Pancreas (tissue), 10 donors: ENCODE measurements at regions not wholly inside any gene's neighbourhood (a gene's known extent, or its start where the extent isn't known, plus 50 kb on each side); places are given as distances from the start of the nearest gene placed in this dataset.
"Not testable (repeated sequence)": the region's sequence is repeated elsewhere in the genome, so short reads cannot be mapped to it uniquely, and the experiment has no call there.

Experiments
- ATAC-seq, 4 donors: fragments of 200-7000 bp; cut with Tn5 transposase; one replicate each; pipeline versions ENCODE4 v1.8.0 to v1.9.1; 2020; ENCODE audit warnings: mild to moderate bottlenecking in 4 of 4, moderate library complexity in 4 of 4
- DNase-seq, 6 donors: peaks; one replicate each; pipeline ENCODE4 v3.0.0-alpha.2; 2020
- FAIRE-seq: peaks from 2 replicates; lab custom pipeline; 2012; peaks lifted over from hg19 to GRCh38; lab: Jason Lieb, UNC
- H3K27ac ChIP-seq, 4 donors: fragments of 200-600 bp; sonication (generic); 1 replicate in 3 of 4; 2 replicates in 1 of 4; pipeline versions ENCODE4 v1.5.0 to v1.8.0; 2020
- H3K27me3 ChIP-seq, 4 donors: fragments of 200-600 bp; one replicate each; pipeline ENCODE4 v1.8.0; 2021
- H3K36me3 ChIP-seq, 3 donors: fragments of 200-600 bp; sonication (generic) in 1 of 3; one replicate each; pipeline versions ENCODE4 v1.5.0 to v1.8.0; 2020 to 2021
- H3K4me1 ChIP-seq, 3 donors: fragments of 200-600 bp; one replicate each; pipeline ENCODE4 v1.8.0; 2021
- H3K4me3 ChIP-seq, 4 donors: fragments of 200-600 bp; sonication (generic) in 2 of 4; one replicate each; pipeline versions ENCODE4 v1.5.0 to v1.8.0; 2020 to 2021
- H3K9me3 ChIP-seq, 4 donors: fragments of 200-600 bp; one replicate each; pipeline ENCODE4 v1.8.0; 2021
- WGBS, 2 donors: extraction: QIAGEN DNeasy Blood & Tissue Kit; methylation state at CpG; one replicate each; pipeline ENCODE4 v1.1.7; 2013; 5-methylcytosine and 5-hydroxymethylcytosine counted together
- intact Hi-C, 3 donors: fragments of 100-400 bp; cut with DNase I; formaldehyde crosslinking; loops; one replicate each; pipeline versions ENCODE4 v1.11.1 to v1.14.2; 2022
- TF ChIP-seq, protein P1 (sequence below), 4 donors: fragments of 200-600 bp; sonication (generic) in 3 of 4; IDR thresholded peaks; one replicate each; pipeline versions ENCODE4 v1.5.0 to v1.8.0; 2021; ENCODE audit warnings: antibody characterized with exemption in 4 of 4
- donor health status: healthy with polysubstance abuse.
- donor health status: DM: no; HTN: no; CAD: no; lungs with moderate emphysema.
- donor health status: DM: no; HTN: no; CAD: no.
- donor health status: control.
- donor health status: control.
- donor health status: Bipolar disorder and iron deficiency.
- donor health status: DM: yes; HTN: yes; CAD: no.
- donor health status: DM: no; HTN: no; CAD: no.
- donor health status: DM: no; HTN: no; CAD: no.
- donor health status: DM: yes; HTN: yes; CAD: no.

DNA sequence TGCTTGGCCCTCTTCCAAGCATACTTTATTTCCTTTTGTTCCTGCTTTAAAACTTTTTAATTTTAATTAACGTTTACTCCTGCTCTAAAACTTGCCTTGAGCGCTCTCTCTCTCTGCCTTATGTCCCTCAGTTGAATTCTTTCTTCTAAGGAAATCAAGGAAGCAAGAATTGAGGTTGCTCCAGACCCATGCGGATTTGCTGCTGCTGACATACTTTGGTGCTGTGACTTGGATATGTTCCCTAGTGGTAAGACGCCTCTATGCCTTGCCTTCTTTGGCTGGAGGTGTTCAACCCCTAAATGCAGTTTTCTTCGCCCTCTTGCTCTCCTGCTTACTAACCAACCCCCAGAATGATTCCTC lies 148.1 kb downstream of the ADSS2 start:
- Histone ChIP-seq H3K27ac (no peak overlapping the region), H3K36me3 (no peaks in the 10 kb centered on the region), H3K4me1 (peaks cover 0 to 6% (median 0%) of the 10 kb centered on the region in 3 donors), H3K27me3 (no peaks in the 10 kb centered on the region), H3K9me3 (no peaks in the 10 kb centered on the region), H3K4me3 (no peak overlapping the region)
- intact Hi-C loops, result no loop called here
- ATAC-seq (no peak), DNase-seq (no peak), FAIRE-seq (no peak)
- TF ChIP-seq, protein P1, sequence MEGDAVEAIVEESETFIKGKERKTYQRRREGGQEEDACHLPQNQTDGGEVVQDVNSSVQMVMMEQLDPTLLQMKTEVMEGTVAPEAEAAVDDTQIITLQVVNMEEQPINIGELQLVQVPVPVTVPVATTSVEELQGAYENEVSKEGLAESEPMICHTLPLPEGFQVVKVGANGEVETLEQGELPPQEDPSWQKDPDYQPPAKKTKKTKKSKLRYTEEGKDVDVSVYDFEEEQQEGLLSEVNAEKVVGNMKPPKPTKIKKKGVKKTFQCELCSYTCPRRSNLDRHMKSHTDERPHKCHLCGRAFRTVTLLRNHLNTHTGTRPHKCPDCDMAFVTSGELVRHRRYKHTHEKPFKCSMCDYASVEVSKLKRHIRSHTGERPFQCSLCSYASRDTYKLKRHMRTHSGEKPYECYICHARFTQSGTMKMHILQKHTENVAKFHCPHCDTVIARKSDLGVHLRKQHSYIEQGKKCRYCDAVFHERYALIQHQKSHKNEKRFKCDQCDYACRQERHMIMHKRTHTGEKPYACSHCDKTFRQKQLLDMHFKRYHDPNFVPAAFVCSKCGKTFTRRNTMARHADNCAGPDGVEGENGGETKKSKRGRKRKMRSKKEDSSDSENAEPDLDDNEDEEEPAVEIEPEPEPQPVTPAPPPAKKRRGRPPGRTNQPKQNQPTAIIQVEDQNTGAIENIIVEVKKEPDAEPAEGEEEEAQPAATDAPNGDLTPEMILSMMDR (IDR thresholded peaks at IDR 0.05), result no peak
- WGBS, 2 donors, result 69 to 74% methylated on average over 5 of the region's 5 CpGs

DNA sequence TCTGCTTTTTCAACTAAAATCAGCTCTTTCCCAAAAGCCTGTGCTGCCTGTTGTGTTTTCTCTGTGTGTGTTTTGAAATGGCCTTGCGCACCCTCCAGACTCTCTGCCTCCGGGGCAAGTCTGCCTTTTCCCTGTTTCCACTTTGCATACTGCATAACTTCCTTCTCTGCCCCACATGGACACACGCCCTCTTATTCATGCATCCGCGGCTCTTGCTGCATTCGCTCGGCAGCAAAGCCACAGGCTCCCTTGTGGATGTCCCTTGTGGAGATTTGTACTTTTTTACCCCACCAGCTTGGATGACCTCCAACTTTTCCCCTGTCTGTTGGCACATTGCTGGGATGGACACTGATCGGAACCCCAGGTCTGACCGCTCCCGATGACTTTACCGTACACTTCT lies 147.6 kb downstream of the ADSS2 start:
- no peak for DNase-seq
- H3K4me3 ChIP-seq, result no peak overlapping the region
- no peaks in the 10 kb centered on the region for H3K9me3 ChIP-seq
- intact Hi-C loops, result no loop called here
- ATAC-seq, result peak in 1 of 4 donors; percentile 22
- no peak for FAIRE-seq
- no peaks in the 10 kb centered on the region for H3K36me3 ChIP-seq
- no peaks in the 10 kb centered on the region for H3K27me3 ChIP-seq
- H3K27ac ChIP-seq, result no peak overlapping the region
- 94 to 96% methylated on average over 11 of the region's 11 CpGs for WGBS, 2 donors
- TF ChIP-seq, protein P1 (IDR thresholded peaks at IDR 0.05), result no peak
- peaks cover 0 to 6% (median 0%) of the 10 kb centered on the region in 3 donors for H3K4me1 ChIP-seq

DNA sequence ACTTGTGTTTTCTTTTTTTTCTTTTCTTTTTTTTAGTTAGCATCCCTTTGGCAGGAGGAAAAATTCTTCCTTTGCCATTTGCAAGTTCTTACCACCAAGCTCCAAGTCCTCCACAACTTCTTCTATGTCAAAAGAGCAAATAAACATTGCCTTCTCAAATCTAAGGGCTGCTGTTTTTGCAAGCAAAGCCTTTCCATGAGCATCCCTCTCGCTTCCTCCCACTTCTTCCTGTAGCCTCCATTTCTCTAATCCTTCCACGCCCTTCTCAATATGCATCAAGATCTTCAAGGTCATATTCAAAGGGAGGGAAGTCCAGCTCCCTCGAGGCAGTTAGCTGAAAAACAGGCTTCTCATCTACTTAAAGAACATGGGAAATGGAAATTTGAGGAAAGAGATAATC lies 147.1 kb downstream of the ADSS2 start:
- no peak overlapping the region for H3K4me3 ChIP-seq
- no peak overlapping the region for H3K27ac ChIP-seq
- 66 to 70% methylated on average over 3 of the region's 3 CpGs for WGBS, 2 donors
- TF ChIP-seq, protein P1 (IDR thresholded peaks at IDR 0.05), result no peak
- H3K36me3 ChIP-seq, result no peaks in the 10 kb centered on the region
- DNase-seq, result no peak
- no peaks in the 10 kb centered on the region for H3K27me3 ChIP-seq
- no peak for FAIRE-seq
- no peaks in the 10 kb centered on the region for H3K9me3 ChIP-seq
- peaks cover 0 to 6% (median 0%) of the 10 kb centered on the region in 3 donors for H3K4me1 ChIP-seq
- no peak for ATAC-seq
- intact Hi-C loops, result no loop called here

DNA sequence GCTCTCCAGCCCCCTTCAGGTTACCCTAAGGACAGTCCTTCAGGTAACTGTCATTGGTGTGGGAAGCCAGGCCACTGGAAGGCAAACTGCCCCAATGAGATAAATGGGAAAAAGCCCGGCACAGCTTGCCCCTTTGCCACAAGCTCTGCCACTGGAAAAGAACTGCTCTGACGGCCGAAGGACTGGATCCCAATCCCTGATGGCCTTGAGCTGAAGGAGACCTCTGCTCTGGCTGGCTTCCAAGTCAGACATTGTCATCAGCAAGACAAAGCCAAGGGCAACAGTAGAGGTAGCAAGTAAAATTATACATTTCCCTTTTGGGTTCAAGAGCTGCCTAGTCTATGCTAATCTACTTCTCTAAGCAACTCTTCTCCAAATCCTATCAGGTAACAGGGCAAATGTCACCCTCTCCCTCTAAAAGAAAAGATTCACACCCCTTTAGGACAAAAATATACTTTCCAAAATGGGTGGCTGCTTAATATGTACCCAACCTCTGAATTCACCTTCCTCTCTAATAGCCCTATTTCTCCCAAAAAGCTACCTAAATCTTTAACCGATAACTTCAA lies 145.8 kb downstream of the ADSS2 start:
- no peaks in the 10 kb centered on the region for H3K27me3 ChIP-seq
- FAIRE-seq, result no peak
- TF ChIP-seq, protein P1 (IDR thresholded peaks at IDR 0.05), result no peak
- intact Hi-C loops, result no loop called here
- no peaks in the 10 kb centered on the region for H3K36me3 ChIP-seq
- no peak for ATAC-seq
- no peaks in the 10 kb centered on the region for H3K9me3 ChIP-seq
- 56 to 62% methylated on average over 4 of the region's 4 CpGs for WGBS, 2 donors
- H3K27ac ChIP-seq, result no peak overlapping the region
- H3K4me3 ChIP-seq, result no peak overlapping the region
- H3K4me1 ChIP-seq, result peaks cover 0 to 2% (median 0%) of the 10 kb centered on the region in 3 donors
- DNase-seq, result no peak

DNA sequence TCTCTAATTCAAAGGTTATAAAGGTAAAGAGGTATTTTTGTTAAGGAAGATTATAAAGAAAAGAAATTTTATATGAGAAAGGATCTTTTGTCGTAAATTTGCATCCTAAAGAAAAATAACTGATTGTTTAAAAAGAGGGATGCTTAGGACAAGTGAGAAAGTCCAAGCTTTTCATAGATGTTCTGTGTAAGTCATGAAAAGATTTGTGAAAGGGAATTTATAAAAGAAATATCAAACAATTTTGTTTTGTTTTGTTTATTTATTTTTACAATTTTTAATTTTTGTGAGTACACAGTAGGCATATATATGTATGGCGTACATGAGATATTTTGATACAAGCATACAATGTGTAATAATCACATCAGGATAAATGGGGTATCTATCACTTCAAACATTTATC lies 145.2 kb downstream of the ADSS2 start:
- TF ChIP-seq, protein P1 (IDR thresholded peaks at IDR 0.05), result no peak
- intact Hi-C loops, result no loop called here
- no peak for FAIRE-seq

DNA sequence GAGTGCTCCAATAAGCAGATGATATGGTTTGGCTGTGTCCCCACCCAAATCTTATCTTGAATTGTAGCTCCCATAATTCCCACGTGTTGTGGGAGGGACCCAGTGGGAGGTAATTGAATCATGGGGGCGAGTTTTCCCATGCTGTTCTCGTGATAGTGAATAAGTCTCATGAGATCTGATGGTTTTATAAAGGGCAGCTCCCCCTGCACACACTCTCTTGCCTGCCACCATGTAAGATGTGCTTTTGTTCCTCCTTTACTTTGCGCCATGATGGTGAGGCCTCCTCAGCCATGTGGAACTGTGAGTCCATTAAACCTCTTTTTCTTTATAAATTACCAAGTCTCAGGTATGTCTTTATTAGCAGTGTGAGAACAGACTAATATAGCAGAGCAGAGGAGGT lies 142.5 kb downstream of the ADSS2 start:
- DNase-seq, FAIRE-seq, H3K27me3 ChIP-seq, H3K9me3 ChIP-seq, H3K4me3 ChIP-seq, H3K27ac ChIP-seq, H3K4me1 ChIP-seq, H3K36me3 ChIP-seq, ATAC-seq, intact Hi-C loops: not testable (repeated sequence)
- 75 to 81% methylated on average over 4 of the region's 4 CpGs for WGBS, 2 donors

More for the DNA sequence above, 145.2 kb downstream of the ADSS2 start:
- no peak for ATAC-seq
- WGBS, 2 donors, result 87 to 97% methylated on average over 2 of the region's 2 CpGs
- no peaks in the 10 kb centered on the region for H3K27me3 ChIP-seq
- no peaks in the 10 kb centered on the region for H3K9me3 ChIP-seq
- H3K4me3 ChIP-seq, result no peak overlapping the region
- no peak for DNase-seq
- H3K27ac ChIP-seq, result no peak overlapping the region
- H3K4me1 ChIP-seq, result no peaks in the 10 kb centered on the region
- H3K36me3 ChIP-seq, result no peaks in the 10 kb centered on the region
